GM12878 (cell line): ENCODE measurements at regions not wholly inside any gene's neighbourhood (a gene's known extent, or its start where the extent isn't known, plus 50 kb on each side); places are given as distances from the start of the nearest gene placed in this dataset.

Experiments
- ATAC-seq: fragments of 200-7000 bp; cut with Tn5 transposase; 3 replicates; pipeline ENCODE4 v1.9.1; 2020; ENCODE audit warnings: mild to moderate bottlenecking, moderate library complexity
- BruUV-seq: library from RNA; stranded (reverse); fragments of 400-500 nt; replicated peaks from 2 replicates; lab custom pipeline; 2021; lab: Mats Ljungman, UMichigan
- CTCF ChIA-PET: fragments of 300-600 bp; sonication (Branson Sonifier 250); formaldehyde crosslinking; extraction: SDS; loops from one replicate; lab custom pipeline; 2021; ENCODE audit warnings: inconsistent platforms; lab: Yijun Ruan, JAX
- POLR2A ChIA-PET: fragments of 350-600 bp; formaldehyde crosslinking; extraction: SDS; loops from one replicate; lab custom pipeline; 2021; ENCODE audit warnings: inconsistent platforms; lab: Charles Lee
- RAD21 ChIA-PET: fragments of 300-600 bp; sonication (Branson Sonifier 250); formaldehyde crosslinking; loops from one replicate; lab custom pipeline; 2023; ENCODE audit warnings: antibody characterized with exemption; ENCODE audit not compliant: unreplicated experiment; lab: Charles Lee
- SMC1A ChIA-PET: fragments of 300-600 bp; sonication (Branson Sonifier 250); formaldehyde crosslinking; loops from one replicate; lab custom pipeline; 2023; ENCODE audit not compliant: unreplicated experiment, uncharacterized antibody; lab: Charles Lee
- DNase-seq: peaks from one replicate; pipeline ENCODE4 v3.0.0-alpha.2; 2011; ENCODE audit warnings: low read depth, low spot score
- FAIRE-seq: peaks from 3 replicates; lab custom pipeline; 2011; peaks lifted over from hg19 to GRCh38; lab: Jason Lieb, UNC
- H2AFZ ChIP-seq: 2 replicates; pipeline ENCODE4 v1.6.0; 2011; ENCODE audit warnings: low read depth, low read length, control low read depth; ENCODE audit not compliant: control insufficient read depth
- H3K27ac ChIP-seq: 2 replicates; pipeline ENCODE4 v1.5.1; 2011; ENCODE audit warnings: control low read depth; ENCODE audit not compliant: control insufficient read depth, insufficient read depth
- H3K27me3 ChIP-seq, 2 experiments: replicated peaks in 1 of 2; 2 replicates each; pipeline versions ENCODE4 v1.6.0 to v1.6.1; 2011; ENCODE audit warnings: low read length in 1 of 2; ENCODE audit not compliant: control insufficient read depth in 2 of 2, insufficient read depth in 2 of 2
- H3K36me3 ChIP-seq, 2 experiments: 2 replicates each; pipeline ENCODE4 v1.5.1; 2011; ENCODE audit warnings: low read length in 1 of 2; ENCODE audit not compliant: control insufficient read depth in 2 of 2, insufficient read depth in 2 of 2
- H3K4me1 ChIP-seq: 2 replicates; pipeline ENCODE4 v1.6.1; 2011; ENCODE audit warnings: mild to moderate bottlenecking, low read length, moderate library complexity, mixed read lengths; ENCODE audit not compliant: control insufficient read depth, insufficient read depth
- H3K4me2 ChIP-seq: 2 replicates; pipeline ENCODE4 v1.6.0; 2011; ENCODE audit warnings: control low read depth; ENCODE audit not compliant: control insufficient read depth, insufficient read depth
- H3K4me3 ChIP-seq: fragments of 200-600 bp; sonication (generic); 2 replicates; pipeline ENCODE4 v1.5.1; 2016
- H3K79me2 ChIP-seq: 2 replicates; pipeline ENCODE4 v1.6.0; 2011; ENCODE audit warnings: low read length; ENCODE audit not compliant: control insufficient read depth, insufficient read depth
- H3K9ac ChIP-seq: 2 replicates; pipeline ENCODE4 v1.8.0; 2011; ENCODE audit warnings: low read length, control low read depth, mixed read lengths; ENCODE audit not compliant: control insufficient read depth, insufficient read depth
- H3K9me3 ChIP-seq: replicated peaks from 3 replicates; pipeline ENCODE4 v1.5.1; 2011; ENCODE audit warnings: mild to moderate bottlenecking, low read length; ENCODE audit not compliant: control insufficient read depth, insufficient read depth
- H4K20me1 ChIP-seq: 2 replicates; pipeline ENCODE4 v1.6.0; 2011; ENCODE audit not compliant: control insufficient read depth, insufficient read depth
- CBX3 ChIP-seq: fragments of 200-600 bp; sonication (generic); IDR thresholded peaks from 2 replicates; pipeline ENCODE4 v1.6.1; 2016; ENCODE audit warnings: low read depth, borderline replicate concordance
- CEBPZ ChIP-seq: fragments of 150-350 bp; IDR thresholded peaks from 2 replicates; pipeline ENCODE4 v1.6.1; 2016; ENCODE audit warnings: low read depth, low read length
- CHD4 ChIP-seq: fragments of 200-600 bp; sonication (generic); IDR thresholded peaks from 2 replicates; pipeline ENCODE4 v1.6.1; 2016; ENCODE audit warnings: mild to moderate bottlenecking
- ELK1 ChIP-seq: IDR thresholded peaks from 2 replicates; pipeline ENCODE4 v1.6.1; 2012; ENCODE audit warnings: low read depth, low read length, improper control_type of control experiment
- IKZF1 ChIP-seq: fragments of 450-650 bp; conservative IDR thresholded peaks from 2 replicates; pipeline ENCODE4 v1.6.1; 2017; ENCODE audit warnings: antibody characterized with exemption, mild to moderate bottlenecking
- PKNOX1 ChIP-seq: fragments of 450-650 bp; IDR thresholded peaks from 2 replicates; pipeline ENCODE4 v1.6.1; 2016; ENCODE audit warnings: mild to moderate bottlenecking
- RB1 ChIP-seq: fragments of 450-650 bp; formaldehyde crosslinking; IDR thresholded peaks from 2 replicates; pipeline ENCODE4 v1.6.1; 2017; ENCODE audit warnings: mild to moderate bottlenecking, borderline replicate concordance
- RFX5 ChIP-seq: IDR thresholded peaks from 2 replicates; pipeline ENCODE4 v1.6.1; 2011; ENCODE audit warnings: low read depth, low read length, improper control_type of control experiment
- TCF7 ChIP-seq: IDR thresholded peaks from 2 replicates; pipeline ENCODE4 v1.6.1; 2014; ENCODE audit warnings: antibody characterized with exemption, borderline replicate concordance
- WGBS: methylation state at CpG from one replicate; pipeline ENCODE4 v1.1.6; 2016; ENCODE audit warnings: low lambda C conversion rate; ENCODE audit not compliant: insufficient replicate concordance, insufficient coverage; ENCODE audit errors: missing lambda C conversion rate; 5-methylcytosine and 5-hydroxymethylcytosine counted together
- in situ Hi-C: fragments of 300-500 bp; cut with MboI; formaldehyde crosslinking; loops from 9 replicates; pipeline ENCODE4 v1.14.3; 2018; ENCODE audit warnings: mixed read lengths
- intact Hi-C: fragments of 100-400 bp; cut with micrococcal nuclease; formaldehyde crosslinking; loops from one replicate; pipeline ENCODE4 v1.14.2; 2022; ENCODE audit not compliant: unreplicated experiment

GRCh38 chr4:20445933-20446723, 194.4 kb downstream of the SLIT2 start:
- POLR2A ChIA-PET: no interaction called here
- Histone ChIP-seq H3K4me2 (no peak overlapping the region), H3K36me3 (no peaks in the 10 kb centered on the region), H3K4me1 (no peaks in the 10 kb centered on the region), H3K27me3 (no peaks in the 10 kb centered on the region), H4K20me1 (no peaks in the 10 kb centered on the region), H3K9ac (no peak overlapping the region), H3K4me3 (no peak overlapping the region), H3K9me3 (no peaks in the 10 kb centered on the region), H3K79me2 (no peaks in the 10 kb centered on the region), H2AFZ (no peak overlapping the region), H3K27ac (no peak overlapping the region)
- no peak for FAIRE-seq
- in situ Hi-C loops (no loop called here), intact Hi-C loops (no loop called here)
- RAD21 ChIA-PET: no interaction called here
- SMC1A ChIA-PET: no interaction called here
- DNase-seq: no peak
- no peak for ATAC-seq
- TF ChIP-seq CEBPZ (no peak), TCF7 (no peak), ELK1 (no peak), RFX5 (no peak), RB1 (no peak), CHD4 (no peak), PKNOX1 (no peak), CBX3 (no peak), IKZF1 (no peak)
- CTCF ChIA-PET: interaction anchor here (1.1 kb wide), 1 partner anchor 18 kb away, joined by 3 read pairs; no protein-coding TSS in a partner anchor
- BruUV-seq: no TSS peak
- 3% methylated on average over 5 of the region's 5 CpGs for WGBS
